ENCODE measurements at regions not wholly inside any gene's neighbourhood (a gene's known extent, or its start where the extent isn't known, plus 50 kb on each side); places are given as distances from the start of the nearest gene placed in this dataset.
A peak's percentile ranks its signal among the peaks of the same experiment; 100 is the strongest.

GRCh38 chr2:160859096-160859495 lies 301.1 kb upstream of the TANK start:
- Histone ChIP-seq H3K27ac (ENCODE audit: low read depth in 2 of 2, low read length in 1 of 2) (no peak overlapping the region), H4K20me1 (ENCODE audit: insufficient read depth) (no peaks in the 10 kb centered on the region), H3K4me3 (ENCODE audit: low read depth in 2 of 2, low read length in 1 of 2) (no peak overlapping the region), H3K4me1 (ENCODE audit: control insufficient read depth in 1 of 2, insufficient read depth in 2 of 2, low read depth in 1 of 2, low read length in 1 of 2) (no peaks in the 10 kb centered on the region; a peak in 1 of 4 replicates), H3K4me2 (no peak overlapping the region), H3K9me3 (no peaks in the 10 kb centered on the region), H3K9me2 (no peaks in the 10 kb centered on the region), H3K36me3 (replicated peaks in 1 of 2; ENCODE audit: control insufficient read depth in 1 of 2, insufficient read depth in 2 of 2, low read length in 1 of 2) (no peaks in the 10 kb centered on the region), H3K27me3 (ENCODE audit: insufficient read depth) (no peaks in the 10 kb centered on the region), H3K79me2 (ENCODE audit: insufficient read depth) (no peaks in the 10 kb centered on the region), H3F3A (replicated peaks; ENCODE audit: insufficient read depth) (no peaks in the 10 kb centered on the region), H2AFZ (ENCODE audit: low read depth) (no peak overlapping the region), H3K9ac (no peak overlapping the region)
- peak; percentile 8 for DNase-seq
- WGBS (ENCODE audit: low lambda C conversion rate): 63% methylated on average over 2 of the region's 2 CpGs
- CTCF ChIA-PET: no interaction called here
- TF ChIP-seq CHD2 (IDR thresholded peaks at IDR 0.05; ENCODE audit: low read length, partially characterized antibody): no peak
- no peak for TF ChIP-seq REST (IDR thresholded peaks at IDR 0.05; ENCODE audit: low read depth, low read length)
- POLR2A ChIA-PET: no interaction called here

- H3F3A ChIP-seq (replicated peaks; ENCODE audit: insufficient read depth): no peaks in the 10 kb centered on the region
- no peak overlapping the region for H2AFZ ChIP-seq (ENCODE audit: low read depth)
- H3K36me3 ChIP-seq (replicated peaks in 1 of 2; ENCODE audit: control insufficient read depth in 1 of 2, insufficient read depth in 2 of 2, low read length in 1 of 2): no peaks in the 10 kb centered on the region
- WGBS (ENCODE audit: low lambda C conversion rate): 73% methylated on average over 2 of the region's 2 CpGs
- no peaks in the 10 kb centered on the region for H3K79me2 ChIP-seq (ENCODE audit: insufficient read depth)
- TF ChIP-seq ZBTB33 (IDR thresholded peaks at IDR 0.05; ENCODE audit: borderline replicate concordance, low read depth) (no peak), JUND (IDR thresholded peaks at IDR 0.05) (no peak), FOXM1 (IDR thresholded peaks at IDR 0.05; ENCODE audit: low read depth) (no peak), CHD2 (IDR thresholded peaks at IDR 0.05; ENCODE audit: low read length, partially characterized antibody) (no peak), PBX3 (IDR thresholded peaks at IDR 0.05) (no peak)
- H3K4me2 ChIP-seq: no peak overlapping the region
- H3K9ac ChIP-seq: no peak overlapping the region
- H3K4me1 ChIP-seq (ENCODE audit: control insufficient read depth in 1 of 2, insufficient read depth in 2 of 2, low read depth in 1 of 2, low read length in 1 of 2): no peaks in the 10 kb centered on the region; a peak in 1 of 4 replicates
- no peaks in the 10 kb centered on the region for H4K20me1 ChIP-seq (ENCODE audit: insufficient read depth)
- H3K27ac ChIP-seq (ENCODE audit: low read depth in 2 of 2, low read length in 1 of 2): no peak overlapping the region
- no peaks in the 10 kb centered on the region for H3K27me3 ChIP-seq (ENCODE audit: insufficient read depth)
- POLR2A ChIA-PET: no interaction called here
- CTCF ChIA-PET: no interaction called here
- no peak overlapping the region for H3K4me3 ChIP-seq (ENCODE audit: low read depth in 2 of 2, low read length in 1 of 2)
- no peaks in the 10 kb centered on the region for H3K9me2 ChIP-seq
- no peak for DNase-seq
- no peaks in the 10 kb centered on the region for H3K9me3 ChIP-seq
Measured at GRCh38 chr2:160862226-160862625, 298.0 kb upstream of the TANK start.

Data from SK-N-SH (cell line).